GM21619 (cell line): ENCODE measurements at regions not wholly inside any gene's neighbourhood (a gene's known extent, or its start where the extent isn't known, plus 50 kb on each side); places are given as distances from the start of the nearest gene placed in this dataset.

Experiments used
- ATAC-seq: cut with Tn5 transposase; IDR thresholded peaks from one replicate; pipeline ENCODE4 v1.9.1; 2021; ENCODE audit not compliant: unreplicated experiment

GRCh38 chr2:16117021-16117700 is 176.8 kb downstream of the MYCN start:
- ATAC-seq, result no peak

- ATAC-seq, result no peak
Observed at GRCh38 chr2:16115881-16116830, 175.8 kb downstream of the MYCN start.

GRCh38 chr2:16115291-16115690 is 174.9 kb downstream of the MYCN start:
- ATAC-seq, result no peak

GRCh38 chr2:16114836-16115235 is 174.5 kb downstream of the MYCN start:
- ATAC-seq, result no peak

- no peak for ATAC-seq
Observed at GRCh38 chr2:16114070-16114469, 173.7 kb downstream of the MYCN start.

GRCh38 chr2:16113568-16113967 is 173.2 kb downstream of the MYCN start:
- no peak for ATAC-seq

- ATAC-seq, result no peak
Observed at GRCh38 chr2:16112972-16113560, 172.7 kb downstream of the MYCN start.

- no peak for ATAC-seq
Observed at GRCh38 chr2:16112251-16112971, 172.1 kb downstream of the MYCN start.

GRCh38 chr2:16111838-16112210 is 171.5 kb downstream of the MYCN start:
- ATAC-seq, result no peak

GRCh38 chr2:16109821-16110310 is 169.5 kb downstream of the MYCN start:
- no peak for ATAC-seq

GRCh38 chr2:16109368-16109820 is 169.0 kb downstream of the MYCN start:
- no peak for ATAC-seq

- ATAC-seq, result no peak
Observed at GRCh38 chr2:16107246-16107645, 166.9 kb downstream of the MYCN start.

GRCh38 chr2:16106619-16107018 is 166.3 kb downstream of the MYCN start:
- no peak for ATAC-seq

- no peak for ATAC-seq
Observed at GRCh38 chr2:16105669-16106281, 165.4 kb downstream of the MYCN start.

GRCh38 chr2:16104949-16105668 is 164.8 kb downstream of the MYCN start:
- no peak for ATAC-seq

- ATAC-seq, result no peak
Observed at GRCh38 chr2:16104315-16104948, 164.1 kb downstream of the MYCN start.

- ATAC-seq, result no peak
Observed at GRCh38 chr2:16103614-16104314, 163.4 kb downstream of the MYCN start.

GRCh38 chr2:16102976-16103380 is 162.6 kb downstream of the MYCN start:
- no peak for ATAC-seq
